ENCODE measurements at regions not wholly inside any gene's neighbourhood (a gene's known extent, or its start where the extent isn't known, plus 50 kb on each side); places are given as distances from the start of the nearest gene placed in this dataset.

- no peak for TF ChIP-seq CTCF (IDR thresholded peaks at IDR 0.05 in 4 of 5, conservative IDR thresholded peaks at IDR 0.05 in 1 of 5)
- no peak for TF ChIP-seq POLR2A (IDR thresholded peaks at IDR 0.05)
These were observed 474.1 kb upstream of the PRICKLE1 start for GRCh38 chr12:43063650-43064049.
